AG10803 (cell line): ENCODE measurements at regions not wholly inside any gene's neighbourhood (a gene's known extent, or its start where the extent isn't known, plus 50 kb on each side); places are given as distances from the start of the nearest gene placed in this dataset.

Experiments used
- DNase-seq: peaks from one replicate; pipeline ENCODE4 v3.0.0; 2010; ENCODE audit warnings: low read depth
- H3K4me3 ChIP-seq: 2 replicates; pipeline ENCODE4 v1.5.1; 2011; ENCODE audit warnings: mild to moderate bottlenecking, low read length, control low read depth
- TF ChIP-seq, protein P1 (sequence below): conservative IDR thresholded peaks from 2 replicates; pipeline ENCODE4 v1.5.1; 2011; ENCODE audit warnings: mild to moderate bottlenecking, low read length, control low read depth, inconsistent platforms

DNA sequence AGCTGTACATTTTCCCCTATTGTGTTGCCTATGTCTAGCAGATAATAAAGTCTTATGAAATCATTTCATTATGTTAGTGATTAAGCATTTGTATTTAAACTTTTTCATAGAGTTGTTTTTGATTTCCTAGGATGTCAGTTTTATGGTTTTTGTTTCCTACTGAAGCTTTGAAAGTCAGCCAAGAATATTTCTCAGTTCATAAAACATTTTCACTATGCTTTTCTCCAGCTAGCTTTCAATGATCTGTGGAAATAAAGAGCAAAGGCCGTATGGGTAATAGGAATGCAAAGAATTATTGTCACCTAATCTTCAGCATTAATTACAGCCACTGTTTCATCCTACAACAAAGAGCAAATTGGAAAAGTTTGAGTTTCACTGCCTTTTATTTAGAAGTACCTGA is 145.7 kb upstream of the NUDT6 start:
- no peak overlapping the region for H3K4me3 ChIP-seq
- peak; percentile 15 for DNase-seq
- TF ChIP-seq, protein P1, sequence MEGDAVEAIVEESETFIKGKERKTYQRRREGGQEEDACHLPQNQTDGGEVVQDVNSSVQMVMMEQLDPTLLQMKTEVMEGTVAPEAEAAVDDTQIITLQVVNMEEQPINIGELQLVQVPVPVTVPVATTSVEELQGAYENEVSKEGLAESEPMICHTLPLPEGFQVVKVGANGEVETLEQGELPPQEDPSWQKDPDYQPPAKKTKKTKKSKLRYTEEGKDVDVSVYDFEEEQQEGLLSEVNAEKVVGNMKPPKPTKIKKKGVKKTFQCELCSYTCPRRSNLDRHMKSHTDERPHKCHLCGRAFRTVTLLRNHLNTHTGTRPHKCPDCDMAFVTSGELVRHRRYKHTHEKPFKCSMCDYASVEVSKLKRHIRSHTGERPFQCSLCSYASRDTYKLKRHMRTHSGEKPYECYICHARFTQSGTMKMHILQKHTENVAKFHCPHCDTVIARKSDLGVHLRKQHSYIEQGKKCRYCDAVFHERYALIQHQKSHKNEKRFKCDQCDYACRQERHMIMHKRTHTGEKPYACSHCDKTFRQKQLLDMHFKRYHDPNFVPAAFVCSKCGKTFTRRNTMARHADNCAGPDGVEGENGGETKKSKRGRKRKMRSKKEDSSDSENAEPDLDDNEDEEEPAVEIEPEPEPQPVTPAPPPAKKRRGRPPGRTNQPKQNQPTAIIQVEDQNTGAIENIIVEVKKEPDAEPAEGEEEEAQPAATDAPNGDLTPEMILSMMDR: no peak

DNA sequence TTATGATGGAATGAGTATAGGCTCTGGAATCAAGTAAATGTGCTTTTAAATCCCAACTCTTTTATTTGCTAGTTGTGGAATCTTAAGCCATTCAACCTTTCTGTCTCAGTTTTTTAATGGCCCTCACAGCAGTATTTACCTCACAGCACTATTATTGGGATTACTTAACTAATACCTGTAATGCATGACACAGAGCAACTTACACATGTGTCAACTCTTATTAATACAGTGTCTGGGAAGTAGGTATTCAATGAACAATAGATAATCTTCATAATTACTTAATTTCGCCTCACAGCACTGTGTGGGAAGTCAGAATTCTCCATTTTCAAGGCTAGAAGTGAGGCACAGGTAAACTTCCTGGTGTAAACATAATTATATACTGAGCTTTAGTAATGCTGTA is 149.7 kb upstream of the NUDT6 start:
- H3K4me3 ChIP-seq: no peak overlapping the region
- TF ChIP-seq, protein P1: no peak
- DNase-seq: no peak

DNA sequence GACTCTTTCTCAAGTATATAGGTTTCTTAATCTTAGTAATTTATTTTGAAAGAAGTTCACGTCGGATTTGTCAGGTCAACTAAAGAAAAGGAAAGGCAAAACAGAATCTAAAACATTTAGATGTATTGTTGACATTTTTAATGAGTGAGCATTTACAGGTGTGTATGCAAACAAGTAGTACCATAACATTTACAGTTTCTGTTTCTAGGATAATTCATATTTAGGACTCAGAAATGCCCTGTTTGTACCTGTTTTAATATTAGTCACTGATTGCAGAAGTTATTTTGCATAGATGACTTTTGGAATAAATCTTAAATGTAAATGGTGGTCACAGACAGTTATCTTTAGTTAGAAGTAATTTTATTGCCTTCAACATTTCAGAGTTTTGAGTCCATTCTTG is 151.3 kb upstream of the NUDT6 start:
- DNase-seq: no peak
- H3K4me3 ChIP-seq: no peak overlapping the region
- TF ChIP-seq, protein P1: no peak

DNA sequence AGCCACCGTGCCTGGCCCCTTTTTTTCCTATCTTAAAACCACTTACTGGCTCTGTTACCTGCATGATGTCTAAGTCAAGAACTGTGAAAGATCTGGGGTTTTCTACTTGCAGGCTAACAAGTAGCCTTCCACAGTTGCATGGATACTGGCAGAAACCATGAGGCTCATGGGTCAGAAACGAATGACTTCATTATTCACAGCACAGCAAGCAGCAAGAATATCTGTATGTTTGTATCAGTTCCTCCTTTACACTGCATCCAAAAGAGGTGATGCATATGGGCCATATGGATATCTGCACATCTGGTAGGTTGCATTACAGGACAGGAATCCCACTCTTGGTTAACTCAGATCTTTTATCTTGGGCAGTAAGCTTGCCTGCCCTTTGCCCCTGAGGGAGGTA is 154.9 kb upstream of the NUDT6 start:
- TF ChIP-seq, protein P1: no peak
- no peak for DNase-seq
- H3K4me3 ChIP-seq: no peak overlapping the region

DNA sequence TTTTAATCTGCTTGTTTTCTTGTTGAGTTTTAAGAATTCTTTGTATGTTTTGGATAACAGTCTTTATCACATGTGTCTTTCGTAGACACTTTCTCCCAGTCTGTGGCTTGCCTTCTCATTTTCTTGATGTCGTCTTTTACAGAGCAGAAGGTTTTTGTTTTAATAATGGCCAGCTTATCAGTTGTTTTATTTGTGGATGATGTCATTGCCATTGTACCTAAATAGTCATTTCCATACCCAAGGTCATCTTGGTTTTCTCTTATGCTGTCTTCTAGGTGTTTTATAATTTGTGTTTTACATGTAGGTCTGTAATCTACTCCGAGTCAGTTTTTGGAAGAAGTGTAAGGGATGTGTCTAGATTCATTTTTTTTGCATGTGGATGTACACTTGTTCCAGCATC is 159.6 kb upstream of the NUDT6 start:
- no peak overlapping the region for H3K4me3 ChIP-seq
- TF ChIP-seq, protein P1: no peak
- DNase-seq: no peak

DNA sequence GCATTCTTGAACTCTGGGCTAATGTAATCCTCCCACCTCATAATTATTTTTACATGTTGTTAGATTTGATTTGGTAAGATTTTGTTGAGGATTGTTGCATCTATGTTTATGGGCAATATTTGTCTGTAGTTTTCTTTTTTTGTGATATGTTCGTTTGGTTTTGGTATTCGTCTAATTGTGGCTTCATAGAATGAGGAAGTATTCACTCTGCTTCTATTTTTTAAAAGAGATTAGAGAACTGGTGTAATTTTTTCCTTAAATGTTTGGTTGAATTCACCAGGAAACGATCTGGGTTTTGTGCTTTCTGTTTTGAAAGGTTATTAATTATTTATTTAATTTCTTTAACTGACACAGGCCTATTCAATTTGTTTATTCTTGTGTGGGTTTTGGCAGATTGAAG is 161.2 kb upstream of the NUDT6 start:
- DNase-seq: no peak
- H3K4me3 ChIP-seq: no peak overlapping the region
- TF ChIP-seq, protein P1: no peak

DNA sequence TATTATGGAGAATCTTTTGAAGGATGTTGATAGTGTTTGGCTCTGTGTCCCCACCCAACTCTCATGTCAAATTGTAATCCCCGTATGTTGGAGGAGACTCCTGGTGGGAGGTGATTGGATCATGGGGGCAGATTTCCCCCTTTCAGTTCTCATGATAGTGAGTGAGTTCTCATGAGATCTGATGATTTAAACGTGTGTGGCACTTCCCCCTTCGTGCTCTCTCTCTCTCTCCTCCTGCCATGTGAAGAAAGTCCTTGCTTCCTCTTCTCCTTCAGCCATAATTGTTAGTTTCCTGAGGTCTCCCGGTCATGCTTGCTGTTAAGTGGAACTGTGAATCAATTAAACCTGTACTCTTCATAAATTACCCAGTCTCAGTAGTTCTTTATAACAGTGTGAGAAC is 166.1 kb upstream of the NUDT6 start:
- TF ChIP-seq, protein P1: no peak
- DNase-seq: no peak

More for the DNA sequence above, 166.1 kb upstream of the NUDT6 start:
- no peak overlapping the region for H3K4me3 ChIP-seq
